ENCODE measurements at regions not wholly inside any gene's neighbourhood (a gene's known extent, or its start where the extent isn't known, plus 50 kb on each side); places are given as distances from the start of the nearest gene placed in this dataset.

GRCh38 chr4:89665662-89666061 is 171.3 kb downstream of the SNCA start:
- no peak for FAIRE-seq
- no peak for TF ChIP-seq POU2F2 (IDR thresholded peaks at IDR 0.05; ENCODE audit: low read depth, low read length)
- no peak for TF ChIP-seq TAF1 (IDR thresholded peaks at IDR 0.05; ENCODE audit: low read depth, low read length)
- no peak for TF ChIP-seq PAX5 (IDR thresholded peaks at IDR 0.05; ENCODE audit: insufficient read depth, low read length, severe bottlenecking)
- no peak for TF ChIP-seq POLR2AphosphoS5 (IDR thresholded peaks at IDR 0.05; ENCODE audit: low read depth, low read length)
- no peak for TF ChIP-seq POLR2A (IDR thresholded peaks at IDR 0.05; ENCODE audit: low read depth, low read length)
- TF ChIP-seq SPI1 (IDR thresholded peaks at IDR 0.05; ENCODE audit: low read depth, low read length): no peak
- DNase-seq (ENCODE audit: insufficient read length, low spot score): no peak

- no peak for DNase-seq (ENCODE audit: insufficient read length, low spot score)
- TF ChIP-seq SPI1 (IDR thresholded peaks at IDR 0.05; ENCODE audit: low read depth, low read length) (no peak), PAX5 (IDR thresholded peaks at IDR 0.05; ENCODE audit: insufficient read depth, low read length, severe bottlenecking) (no peak), TAF1 (IDR thresholded peaks at IDR 0.05; ENCODE audit: low read depth, low read length) (no peak), POU2F2 (IDR thresholded peaks at IDR 0.05; ENCODE audit: low read depth, low read length) (no peak), POLR2AphosphoS5 (IDR thresholded peaks at IDR 0.05; ENCODE audit: low read depth, low read length) (no peak), POLR2A (IDR thresholded peaks at IDR 0.05; ENCODE audit: low read depth, low read length) (no peak)
- FAIRE-seq: no peak
Observed at GRCh38 chr4:89664521-89664920, 172.4 kb downstream of the SNCA start.

- no peak for TF ChIP-seq POLR2AphosphoS5 (IDR thresholded peaks at IDR 0.05; ENCODE audit: low read depth, low read length)
- no peak for TF ChIP-seq POLR2A (IDR thresholded peaks at IDR 0.05; ENCODE audit: low read depth, low read length)
- no peak for TF ChIP-seq SPI1 (IDR thresholded peaks at IDR 0.05; ENCODE audit: low read depth, low read length)
- TF ChIP-seq POU2F2 (IDR thresholded peaks at IDR 0.05; ENCODE audit: low read depth, low read length): no peak
- no peak for TF ChIP-seq TAF1 (IDR thresholded peaks at IDR 0.05; ENCODE audit: low read depth, low read length)
- no peak for TF ChIP-seq PAX5 (IDR thresholded peaks at IDR 0.05; ENCODE audit: insufficient read depth, low read length, severe bottlenecking)
- FAIRE-seq: no peak
- no peak for DNase-seq (ENCODE audit: insufficient read length, low spot score)
Observed at GRCh38 chr4:89661173-89661899, 175.6 kb downstream of the SNCA start.

- DNase-seq (ENCODE audit: insufficient read length, low spot score) (no peak), FAIRE-seq (no peak)
- TF ChIP-seq TAF1 (IDR thresholded peaks at IDR 0.05; ENCODE audit: low read depth, low read length): no peak
- TF ChIP-seq POLR2AphosphoS5 (IDR thresholded peaks at IDR 0.05; ENCODE audit: low read depth, low read length): no peak
- TF ChIP-seq PAX5 (IDR thresholded peaks at IDR 0.05; ENCODE audit: insufficient read depth, low read length, severe bottlenecking): no peak
- TF ChIP-seq POLR2A (IDR thresholded peaks at IDR 0.05; ENCODE audit: low read depth, low read length): no peak
- TF ChIP-seq SPI1 (IDR thresholded peaks at IDR 0.05; ENCODE audit: low read depth, low read length): no peak
- no peak for TF ChIP-seq POU2F2 (IDR thresholded peaks at IDR 0.05; ENCODE audit: low read depth, low read length)
Observed at GRCh38 chr4:89660444-89661172, 176.4 kb downstream of the SNCA start.

GRCh38 chr4:89658701-89659024 is 178.3 kb downstream of the SNCA start:
- TF ChIP-seq SPI1 (IDR thresholded peaks at IDR 0.05; ENCODE audit: low read depth, low read length) (0 out of 2 replicates have a peak, but pooled peaks have one; percentile 1), POLR2A (IDR thresholded peaks at IDR 0.05; ENCODE audit: low read depth, low read length) (no peak), PAX5 (IDR thresholded peaks at IDR 0.05; ENCODE audit: insufficient read depth, low read length, severe bottlenecking) (no peak), POLR2AphosphoS5 (IDR thresholded peaks at IDR 0.05; ENCODE audit: low read depth, low read length) (no peak), POU2F2 (IDR thresholded peaks at IDR 0.05; ENCODE audit: low read depth, low read length) (no peak), TAF1 (IDR thresholded peaks at IDR 0.05; ENCODE audit: low read depth, low read length) (no peak)
- DNase-seq (ENCODE audit: insufficient read length, low spot score): no peak
- FAIRE-seq: no peak

GRCh38 chr4:89657931-89658700 is 178.8 kb downstream of the SNCA start:
- FAIRE-seq: peak; percentile 90
- no peak for DNase-seq (ENCODE audit: insufficient read length, low spot score)
- TF ChIP-seq POLR2A (IDR thresholded peaks at IDR 0.05; ENCODE audit: low read depth, low read length): no peak
- peak; percentile 53 for TF ChIP-seq SPI1 (IDR thresholded peaks at IDR 0.05; ENCODE audit: low read depth, low read length)

GRCh38 chr4:89653012-89653411 is 183.9 kb downstream of the SNCA start:
- DNase-seq (ENCODE audit: insufficient read length, low spot score) (no peak), FAIRE-seq (no peak)
- TF ChIP-seq POU2F2 (IDR thresholded peaks at IDR 0.05; ENCODE audit: low read depth, low read length) (no peak), POLR2AphosphoS5 (IDR thresholded peaks at IDR 0.05; ENCODE audit: low read depth, low read length) (no peak), POLR2A (IDR thresholded peaks at IDR 0.05; ENCODE audit: low read depth, low read length) (no peak)

- DNase-seq (ENCODE audit: insufficient read length, low spot score) (no peak), FAIRE-seq (no peak)
- TF ChIP-seq TAF1 (IDR thresholded peaks at IDR 0.05; ENCODE audit: low read depth, low read length) (no peak), PAX5 (IDR thresholded peaks at IDR 0.05; ENCODE audit: insufficient read depth, low read length, severe bottlenecking) (no peak), POU2F2 (IDR thresholded peaks at IDR 0.05; ENCODE audit: low read depth, low read length) (no peak), POLR2A (IDR thresholded peaks at IDR 0.05; ENCODE audit: low read depth, low read length) (no peak), SPI1 (IDR thresholded peaks at IDR 0.05; ENCODE audit: low read depth, low read length) (no peak), POLR2AphosphoS5 (IDR thresholded peaks at IDR 0.05; ENCODE audit: low read depth, low read length) (no peak)
Observed at GRCh38 chr4:89645482-89645881, 191.5 kb downstream of the SNCA start.

GRCh38 chr4:89641367-89641687 is 195.6 kb downstream of the SNCA start:
- TF ChIP-seq PAX5 (IDR thresholded peaks at IDR 0.05; ENCODE audit: insufficient read depth, low read length, severe bottlenecking) (no peak), SPI1 (IDR thresholded peaks at IDR 0.05; ENCODE audit: low read depth, low read length) (no peak), POLR2AphosphoS5 (IDR thresholded peaks at IDR 0.05; ENCODE audit: low read depth, low read length) (no peak), TAF1 (IDR thresholded peaks at IDR 0.05; ENCODE audit: low read depth, low read length) (no peak), POU2F2 (IDR thresholded peaks at IDR 0.05; ENCODE audit: low read depth, low read length) (no peak), POLR2A (IDR thresholded peaks at IDR 0.05; ENCODE audit: low read depth, low read length) (no peak)
- no peak for DNase-seq (ENCODE audit: insufficient read length, low spot score)

More at GRCh38 chr4:89641367-89641687, 195.6 kb downstream of the SNCA start:
- FAIRE-seq: no peak

All from GM12891 (cell line).